Fibroblast of mammary gland (primary cell): ENCODE measurements at regions not wholly inside any gene's neighbourhood (a gene's known extent, or its start where the extent isn't known, plus 50 kb on each side); places are given as distances from the start of the nearest gene placed in this dataset.

ENCODE experiments used
- DNase-seq: peaks from one replicate; pipeline ENCODE4 v3.0.0-alpha.2; 2010; ENCODE audit warnings: low read depth
- H3K4me3 ChIP-seq: 2 replicates; pipeline ENCODE4 v1.5.1; 2011; ENCODE audit warnings: low read depth, mild to moderate bottlenecking, low read length, moderate library complexity; ENCODE audit not compliant: control insufficient read depth
- TF ChIP-seq, protein P1 (sequence below): conservative IDR thresholded peaks from 2 replicates; pipeline ENCODE4 v1.5.1; 2011; ENCODE audit warnings: low read depth, low read length, inconsistent platforms; ENCODE audit not compliant: control insufficient read depth, insufficient read depth

GRCh38 chr1:209048941-209049669 lies 534.4 kb upstream of the CAMK1G start:
- H3K4me3 ChIP-seq = no peak overlapping the region
- no peak for DNase-seq
- TF ChIP-seq, protein P1, sequence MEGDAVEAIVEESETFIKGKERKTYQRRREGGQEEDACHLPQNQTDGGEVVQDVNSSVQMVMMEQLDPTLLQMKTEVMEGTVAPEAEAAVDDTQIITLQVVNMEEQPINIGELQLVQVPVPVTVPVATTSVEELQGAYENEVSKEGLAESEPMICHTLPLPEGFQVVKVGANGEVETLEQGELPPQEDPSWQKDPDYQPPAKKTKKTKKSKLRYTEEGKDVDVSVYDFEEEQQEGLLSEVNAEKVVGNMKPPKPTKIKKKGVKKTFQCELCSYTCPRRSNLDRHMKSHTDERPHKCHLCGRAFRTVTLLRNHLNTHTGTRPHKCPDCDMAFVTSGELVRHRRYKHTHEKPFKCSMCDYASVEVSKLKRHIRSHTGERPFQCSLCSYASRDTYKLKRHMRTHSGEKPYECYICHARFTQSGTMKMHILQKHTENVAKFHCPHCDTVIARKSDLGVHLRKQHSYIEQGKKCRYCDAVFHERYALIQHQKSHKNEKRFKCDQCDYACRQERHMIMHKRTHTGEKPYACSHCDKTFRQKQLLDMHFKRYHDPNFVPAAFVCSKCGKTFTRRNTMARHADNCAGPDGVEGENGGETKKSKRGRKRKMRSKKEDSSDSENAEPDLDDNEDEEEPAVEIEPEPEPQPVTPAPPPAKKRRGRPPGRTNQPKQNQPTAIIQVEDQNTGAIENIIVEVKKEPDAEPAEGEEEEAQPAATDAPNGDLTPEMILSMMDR = no peak

DNA sequence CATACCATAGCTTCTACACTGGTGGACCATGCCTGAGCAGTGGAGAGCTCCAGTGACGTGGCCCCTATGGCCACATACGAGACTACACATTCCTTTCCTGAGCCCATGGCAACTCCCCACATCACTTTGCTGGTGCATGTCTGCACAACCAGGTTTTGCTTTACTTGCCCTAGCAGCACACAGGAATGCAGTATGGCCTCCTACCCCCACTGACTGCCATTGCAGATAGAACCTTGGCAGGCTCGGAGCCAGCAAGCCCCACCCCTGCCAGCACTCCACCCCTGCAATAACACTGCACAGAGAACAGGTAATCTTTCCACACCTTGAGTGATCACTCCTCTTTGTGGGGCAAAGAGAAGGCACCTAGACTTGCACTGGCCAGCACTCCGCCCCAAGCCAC lies 531.9 kb upstream of the CAMK1G start:
- H3K4me3 ChIP-seq = no peak overlapping the region
- TF ChIP-seq, protein P1 = no peak
- DNase-seq = no peak

DNA sequence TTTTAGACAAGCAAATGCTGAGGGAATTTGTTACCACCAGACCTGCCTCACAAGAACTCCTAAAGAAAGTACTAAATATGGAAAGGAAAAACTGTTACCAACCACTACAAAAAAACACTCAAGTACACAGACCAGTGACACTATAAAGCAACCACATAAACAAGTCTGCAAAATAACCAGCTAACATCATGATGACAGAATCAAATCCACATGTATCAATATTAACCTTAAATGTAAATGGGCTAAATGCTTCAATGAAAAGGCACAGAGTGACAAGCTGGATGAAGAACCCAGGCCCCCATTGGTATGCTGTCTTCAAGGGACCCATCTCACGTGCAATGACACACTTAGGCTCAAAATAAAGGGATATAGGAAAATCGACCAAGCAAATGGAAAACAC lies 529.9 kb upstream of the CAMK1G start:
- no peak for DNase-seq

DNA sequence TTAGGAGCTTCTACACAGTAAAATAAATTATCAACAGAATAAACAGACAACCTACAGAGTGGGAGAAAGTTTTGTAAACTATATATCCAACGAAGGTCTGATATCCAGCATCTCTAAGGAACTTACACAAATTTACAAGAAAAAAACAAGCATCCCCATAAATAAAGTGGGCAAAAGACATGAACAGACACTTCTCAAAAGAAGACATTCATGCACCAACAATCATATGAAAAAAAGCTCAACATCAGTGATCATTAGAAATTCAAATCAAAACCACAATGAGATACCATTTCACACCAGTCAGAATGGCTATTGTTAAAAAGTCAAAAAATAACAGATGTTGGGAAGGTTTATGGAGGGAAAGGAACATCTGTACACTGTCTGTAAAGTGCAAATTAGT lies 526.4 kb upstream of the CAMK1G start:
- no peak for DNase-seq
- H3K4me3 ChIP-seq = no peak overlapping the region
- TF ChIP-seq, protein P1 = no peak

More for the DNA sequence above, 529.9 kb upstream of the CAMK1G start:
- TF ChIP-seq, protein P1 = no peak
- no peak overlapping the region for H3K4me3 ChIP-seq

- TF ChIP-seq, protein P1 = no peak
- no peak for DNase-seq
- H3K4me3 ChIP-seq = no peak overlapping the region
Observed at GRCh38 chr1:209057901-209058300, 525.6 kb upstream of the CAMK1G start.

- TF ChIP-seq, protein P1 = no peak
- H3K4me3 ChIP-seq = no peak overlapping the region
Observed at GRCh38 chr1:209059376-209059775, 524.1 kb upstream of the CAMK1G start.

DNA sequence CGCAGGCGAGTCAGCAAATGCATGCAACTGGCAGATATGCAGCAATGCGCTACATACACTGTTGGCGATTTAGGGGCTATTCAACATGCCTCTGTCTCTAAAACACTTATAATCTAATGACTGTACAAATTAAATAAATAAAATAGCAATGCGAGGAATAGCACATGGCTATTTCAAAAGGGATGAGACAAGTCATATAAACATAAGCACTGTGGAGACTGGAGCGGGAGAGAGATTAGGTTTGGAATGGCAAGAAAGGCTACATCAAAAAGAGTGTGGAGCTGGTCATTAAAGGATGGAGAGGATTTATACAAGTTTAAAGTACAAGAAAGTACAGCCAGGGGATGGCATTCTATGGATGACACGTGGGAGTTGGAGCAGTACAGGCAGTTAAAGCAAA lies 523.5 kb upstream of the CAMK1G start:
- no peak for DNase-seq
- H3K4me3 ChIP-seq = no peak overlapping the region
- TF ChIP-seq, protein P1 = no peak

More at GRCh38 chr1:209059376-209059775, 524.1 kb upstream of the CAMK1G start:
- DNase-seq = no peak
